ENCODE measurements at regions not wholly inside any gene's neighbourhood (a gene's known extent, or its start where the extent isn't known, plus 50 kb on each side); places are given as distances from the start of the nearest gene placed in this dataset.

GRCh38 chr11:105466582-105467228, 143.2 kb upstream of the GRIA4 start:
- TF ChIP-seq POLR2AphosphoS5 (IDR thresholded peaks at IDR 0.05) = no peak
- TF ChIP-seq CTCF (IDR thresholded peaks at IDR 0.05) = no peak

Data from esophagus muscularis mucosa (tissue), 3 donors.